ENCODE measurements at regions not wholly inside any gene's neighbourhood (a gene's known extent, or its start where the extent isn't known, plus 50 kb on each side); places are given as distances from the start of the nearest gene placed in this dataset.

DNA sequence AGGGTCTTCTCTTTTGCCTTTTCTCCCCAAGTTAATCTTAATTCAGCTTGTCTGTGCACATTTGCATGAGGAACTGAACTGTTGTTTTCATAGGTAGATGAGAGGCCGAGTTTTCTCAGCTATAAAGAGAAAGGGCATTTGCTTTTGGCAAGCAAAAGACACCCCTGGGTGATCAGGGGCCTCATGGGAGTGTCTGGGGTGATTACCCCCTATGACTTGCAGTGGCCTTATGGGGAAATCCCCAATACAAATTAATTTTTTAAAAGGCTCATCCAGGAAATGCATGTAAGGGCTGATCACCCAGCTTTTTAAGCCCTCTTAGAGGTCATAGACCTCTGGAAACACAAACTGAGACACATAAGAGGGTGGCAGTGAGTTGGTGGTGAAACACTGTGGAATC lies 56.4 kb upstream of the HMX1 start:
- TF ChIP-seq, protein P1, sequence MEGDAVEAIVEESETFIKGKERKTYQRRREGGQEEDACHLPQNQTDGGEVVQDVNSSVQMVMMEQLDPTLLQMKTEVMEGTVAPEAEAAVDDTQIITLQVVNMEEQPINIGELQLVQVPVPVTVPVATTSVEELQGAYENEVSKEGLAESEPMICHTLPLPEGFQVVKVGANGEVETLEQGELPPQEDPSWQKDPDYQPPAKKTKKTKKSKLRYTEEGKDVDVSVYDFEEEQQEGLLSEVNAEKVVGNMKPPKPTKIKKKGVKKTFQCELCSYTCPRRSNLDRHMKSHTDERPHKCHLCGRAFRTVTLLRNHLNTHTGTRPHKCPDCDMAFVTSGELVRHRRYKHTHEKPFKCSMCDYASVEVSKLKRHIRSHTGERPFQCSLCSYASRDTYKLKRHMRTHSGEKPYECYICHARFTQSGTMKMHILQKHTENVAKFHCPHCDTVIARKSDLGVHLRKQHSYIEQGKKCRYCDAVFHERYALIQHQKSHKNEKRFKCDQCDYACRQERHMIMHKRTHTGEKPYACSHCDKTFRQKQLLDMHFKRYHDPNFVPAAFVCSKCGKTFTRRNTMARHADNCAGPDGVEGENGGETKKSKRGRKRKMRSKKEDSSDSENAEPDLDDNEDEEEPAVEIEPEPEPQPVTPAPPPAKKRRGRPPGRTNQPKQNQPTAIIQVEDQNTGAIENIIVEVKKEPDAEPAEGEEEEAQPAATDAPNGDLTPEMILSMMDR (IDR thresholded peaks at IDR 0.05) = no peak
- no peak for TF ChIP-seq POLR2A (IDR thresholded peaks at IDR 0.05)

Data from esophagus squamous epithelium (tissue), 4 donors.